ENCODE measurements at regions not wholly inside any gene's neighbourhood (a gene's known extent, or its start where the extent isn't known, plus 50 kb on each side); places are given as distances from the start of the nearest gene placed in this dataset.

GRCh38 chr20:9911519-9911918 is 72.6 kb upstream of the PAK5 start:
- no peak for TF ChIP-seq POLR2AphosphoS5 (IDR thresholded peaks at IDR 0.05)
- no peak for TF ChIP-seq CTCF (IDR thresholded peaks at IDR 0.05)
- TF ChIP-seq POLR2A (IDR thresholded peaks at IDR 0.05; ENCODE audit: low read depth), result no peak

All from esophagus muscularis mucosa (tissue), 3 donors.